ENCODE measurements at regions not wholly inside any gene's neighbourhood (a gene's known extent, or its start where the extent isn't known, plus 50 kb on each side); places are given as distances from the start of the nearest gene placed in this dataset.

DNA sequence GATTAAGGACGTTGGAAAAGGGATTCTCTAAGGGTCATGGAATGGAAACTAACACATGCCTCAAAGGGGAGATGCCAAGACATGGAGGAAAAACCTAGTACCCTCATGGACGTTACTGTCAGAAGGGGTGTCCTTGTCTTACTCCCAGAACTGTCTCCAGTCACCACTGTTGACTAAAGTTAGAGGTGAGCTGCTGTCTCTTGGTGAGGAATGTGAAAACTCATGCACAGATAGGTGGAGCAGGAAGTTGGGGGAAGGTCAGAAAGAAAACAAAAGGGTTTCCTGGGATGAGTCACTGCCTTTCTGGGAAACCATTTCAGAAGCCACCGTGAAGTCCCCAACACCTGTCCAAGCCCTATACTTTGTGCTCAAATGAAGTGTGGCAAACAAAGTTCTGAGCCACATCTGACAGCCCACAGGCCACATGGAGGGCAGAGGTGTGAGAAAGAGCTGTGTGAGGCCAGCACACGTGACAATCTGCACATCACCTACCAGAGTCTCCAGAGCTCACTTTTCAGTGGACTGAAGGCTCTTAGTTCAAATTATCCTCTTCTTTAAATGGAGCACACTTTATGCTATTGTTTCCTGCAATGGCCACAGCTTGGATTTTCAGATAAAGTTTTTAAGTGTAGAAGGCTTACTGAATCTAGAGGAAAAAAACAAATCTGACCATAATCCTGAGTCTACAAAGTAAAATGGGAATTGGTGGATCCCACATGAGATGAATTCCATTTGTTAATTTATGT lies 92.9 kb upstream of the EGLN3 start (continued):
- TF ChIP-seq, protein P1, sequence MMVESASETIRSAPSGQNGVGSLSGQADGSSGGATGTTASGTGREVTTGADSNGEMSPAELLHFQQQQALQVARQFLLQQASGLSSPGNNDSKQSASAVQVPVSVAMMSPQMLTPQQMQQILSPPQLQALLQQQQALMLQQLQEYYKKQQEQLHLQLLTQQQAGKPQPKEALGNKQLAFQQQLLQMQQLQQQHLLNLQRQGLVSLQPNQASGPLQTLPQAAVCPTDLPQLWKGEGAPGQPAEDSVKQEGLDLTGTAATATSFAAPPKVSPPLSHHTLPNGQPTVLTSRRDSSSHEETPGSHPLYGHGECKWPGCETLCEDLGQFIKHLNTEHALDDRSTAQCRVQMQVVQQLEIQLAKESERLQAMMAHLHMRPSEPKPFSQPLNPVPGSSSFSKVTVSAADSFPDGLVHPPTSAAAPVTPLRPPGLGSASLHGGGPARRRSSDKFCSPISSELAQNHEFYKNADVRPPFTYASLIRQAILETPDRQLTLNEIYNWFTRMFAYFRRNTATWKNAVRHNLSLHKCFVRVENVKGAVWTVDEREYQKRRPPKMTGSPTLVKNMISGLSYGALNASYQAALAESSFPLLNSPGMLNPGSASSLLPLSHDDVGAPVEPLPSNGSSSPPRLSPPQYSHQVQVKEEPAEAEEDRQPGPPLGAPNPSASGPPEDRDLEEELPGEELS (CRISPR knock-in tag; IDR thresholded peaks at IDR 0.05; ENCODE audit: borderline replicate concordance): no peak; the same call in 1 of the 2 replicates
- TF ChIP-seq NEUROD1 (IDR thresholded peaks at IDR 0.05; ENCODE audit: borderline replicate concordance, low read depth, low read length, partially characterized antibody): peak; percentile 46
- no peak for TF ChIP-seq ATF1 (CRISPR knock-in tag; IDR thresholded peaks at IDR 0.05)
- TF ChIP-seq ATF1 (tag; IDR thresholded peaks at IDR 0.05): 0 out of 2 replicates have a peak, but pooled peaks have one; percentile 12
- peak in 1 of 2 experiments; percentile 25; a peak in 2 of 4 replicates for TF ChIP-seq NRF1 (conservative IDR thresholded peaks at IDR 0.05 in 1 of 2, IDR thresholded peaks at IDR 0.05 in 1 of 2)
- TF ChIP-seq, protein P2, sequence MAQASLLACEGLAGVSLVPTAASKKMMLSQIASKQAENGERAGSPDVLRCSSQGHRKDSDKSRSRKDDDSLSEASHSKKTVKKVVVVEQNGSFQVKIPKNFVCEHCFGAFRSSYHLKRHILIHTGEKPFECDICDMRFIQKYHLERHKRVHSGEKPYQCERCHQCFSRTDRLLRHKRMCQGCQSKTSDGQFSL (CRISPR knock-in tag; IDR thresholded peaks at IDR 0.05): no peak
- TF ChIP-seq, protein P2 (tag; IDR thresholded peaks at IDR 0.05): no peak
- 0 out of 2 replicates have a peak, but pooled peaks have one; percentile 39 for TF ChIP-seq ZFP1 (CRISPR knock-in tag; IDR thresholded peaks at IDR 0.05)
- TF ChIP-seq, protein P3, sequence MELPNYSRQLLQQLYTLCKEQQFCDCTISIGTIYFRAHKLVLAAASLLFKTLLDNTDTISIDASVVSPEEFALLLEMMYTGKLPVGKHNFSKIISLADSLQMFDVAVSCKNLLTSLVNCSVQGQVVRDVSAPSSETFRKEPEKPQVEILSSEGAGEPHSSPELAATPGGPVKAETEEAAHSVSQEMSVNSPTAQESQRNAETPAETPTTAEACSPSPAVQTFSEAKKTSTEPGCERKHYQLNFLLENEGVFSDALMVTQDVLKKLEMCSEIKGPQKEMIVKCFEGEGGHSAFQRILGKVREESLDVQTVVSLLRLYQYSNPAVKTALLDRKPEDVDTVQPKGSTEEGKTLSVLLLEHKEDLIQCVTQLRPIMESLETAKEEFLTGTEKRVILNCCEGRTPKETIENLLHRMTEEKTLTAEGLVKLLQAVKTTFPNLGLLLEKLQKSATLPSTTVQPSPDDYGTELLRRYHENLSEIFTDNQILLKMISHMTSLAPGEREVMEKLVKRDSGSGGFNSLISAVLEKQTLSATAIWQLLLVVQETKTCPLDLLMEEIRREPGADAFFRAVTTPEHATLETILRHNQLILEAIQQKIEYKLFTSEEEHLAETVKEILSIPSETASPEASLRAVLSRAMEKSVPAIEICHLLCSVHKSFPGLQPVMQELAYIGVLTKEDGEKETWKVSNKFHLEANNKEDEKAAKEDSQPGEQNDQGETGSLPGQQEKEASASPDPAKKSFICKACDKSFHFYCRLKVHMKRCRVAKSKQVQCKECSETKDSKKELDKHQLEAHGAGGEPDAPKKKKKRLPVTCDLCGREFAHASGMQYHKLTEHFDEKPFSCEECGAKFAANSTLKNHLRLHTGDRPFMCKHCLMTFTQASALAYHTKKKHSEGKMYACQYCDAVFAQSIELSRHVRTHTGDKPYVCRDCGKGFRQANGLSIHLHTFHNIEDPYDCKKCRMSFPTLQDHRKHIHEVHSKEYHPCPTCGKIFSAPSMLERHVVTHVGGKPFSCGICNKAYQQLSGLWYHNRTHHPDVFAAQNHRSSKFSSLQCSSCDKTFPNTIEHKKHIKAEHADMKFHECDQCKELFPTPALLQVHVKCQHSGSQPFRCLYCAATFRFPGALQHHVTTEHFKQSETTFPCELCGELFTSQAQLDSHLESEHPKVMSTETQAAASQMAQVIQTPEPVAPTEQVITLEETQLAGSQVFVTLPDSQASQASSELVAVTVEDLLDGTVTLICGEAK (IDR thresholded peaks at IDR 0.05): peak; percentile 46; the same call in 1 of the 2 replicates
- TF ChIP-seq, protein P3 (CRISPR knock-in tag; IDR thresholded peaks at IDR 0.05): no peak
- TF ChIP-seq FOS (IDR thresholded peaks at IDR 0.05; ENCODE audit: extremely low read depth, insufficient read length): peak; percentile 44
- no peak for TF ChIP-seq RBFOX2 (IDR thresholded peaks at IDR 0.05; ENCODE audit: low read depth, low read length)
- no peak for TF ChIP-seq ZNF561 (CRISPR knock-in tag; conservative IDR thresholded peaks at IDR 0.05)
- peak; percentile 84; the same call in 1 of the 2 replicates for TF ChIP-seq ZNF589 (CRISPR knock-in tag; IDR thresholded peaks at IDR 0.05; ENCODE audit: low read depth)
- peak; percentile 54; the same call in 1 of the 2 replicates for TF ChIP-seq ZNF140 (CRISPR knock-in tag; IDR thresholded peaks at IDR 0.05)
- TF ChIP-seq ETV5 (CRISPR knock-in tag; IDR thresholded peaks at IDR 0.05; ENCODE audit: low read depth): peak; percentile 84; the same call in 1 of the 2 replicates

All from K562 (cell line).